ENCODE measurements at regions not wholly inside any gene's neighbourhood (a gene's known extent, or its start where the extent isn't known, plus 50 kb on each side); places are given as distances from the start of the nearest gene placed in this dataset.

- Histone ChIP-seq H3K36me3 (ENCODE audit: insufficient read depth, low read length, poor library complexity, severe bottlenecking) (no peaks in the 10 kb centered on the region), H3K4me3 (ENCODE audit: low read depth, low read length, poor library complexity, severe bottlenecking) (no peak overlapping the region), H3K9me3 (ENCODE audit: low read depth, low read length, poor library complexity, severe bottlenecking) (no peaks in the 10 kb centered on the region), H3K4me1 (ENCODE audit: insufficient read depth, low read length, poor library complexity, severe bottlenecking) (no peaks in the 10 kb centered on the region), H3K27ac (ENCODE audit: low read depth, low read length, poor library complexity, severe bottlenecking) (no peak overlapping the region), H3K27me3 (replicated peaks; ENCODE audit: insufficient read depth, low read depth, low read length, poor library complexity) (no peaks in the 10 kb centered on the region)
- intact Hi-C loops (cut with micrococcal nuclease; ENCODE audit: unreplicated experiment) = no loop called here
- DNase-seq (ENCODE audit: low spot score) = no peak
- ChIA-PET POLR2A (ENCODE audit: low non-redundant PET) (no interaction called here), CTCF (no interaction called here)
- BruUV-seq (replicated peaks) = no TSS peak
- TF ChIP-seq CTCF (conservative IDR thresholded peaks at IDR 0.05; ENCODE audit: low read depth, low read length) (no peak), EZH2 (IDR thresholded peaks at IDR 0.05; ENCODE audit: borderline replicate concordance, low read depth, low read length, poor library complexity, severe bottlenecking) (no peak)
Measured at GRCh38 chr2:106975641-106976040, 89.7 kb upstream of the ST6GAL2 start.

GRCh38 chr2:106976548-106976947 lies 90.6 kb upstream of the ST6GAL2 start:
- BruUV-seq (replicated peaks) = no TSS peak
- Histone ChIP-seq H3K27ac (ENCODE audit: low read depth, low read length, poor library complexity, severe bottlenecking) (no peak overlapping the region), H3K27me3 (replicated peaks; ENCODE audit: insufficient read depth, low read depth, low read length, poor library complexity) (no peaks in the 10 kb centered on the region), H3K36me3 (ENCODE audit: insufficient read depth, low read length, poor library complexity, severe bottlenecking) (no peaks in the 10 kb centered on the region), H3K4me3 (ENCODE audit: low read depth, low read length, poor library complexity, severe bottlenecking) (no peak overlapping the region), H3K4me1 (ENCODE audit: insufficient read depth, low read length, poor library complexity, severe bottlenecking) (no peaks in the 10 kb centered on the region), H3K9me3 (ENCODE audit: low read depth, low read length, poor library complexity, severe bottlenecking) (no peaks in the 10 kb centered on the region)
- no peak for DNase-seq (ENCODE audit: low spot score)
- intact Hi-C loops (cut with micrococcal nuclease; ENCODE audit: unreplicated experiment) = no loop called here
- ChIA-PET POLR2A (ENCODE audit: low non-redundant PET) (no interaction called here), CTCF (no interaction called here)
- TF ChIP-seq EZH2 (IDR thresholded peaks at IDR 0.05; ENCODE audit: borderline replicate concordance, low read depth, low read length, poor library complexity, severe bottlenecking) (no peak), CTCF (conservative IDR thresholded peaks at IDR 0.05; ENCODE audit: low read depth, low read length) (no peak)

GRCh38 chr2:106977717-106978116 lies 91.8 kb upstream of the ST6GAL2 start:
- no peak for DNase-seq (ENCODE audit: low spot score)
- no peaks in the 10 kb centered on the region for H3K36me3 ChIP-seq (ENCODE audit: insufficient read depth, low read length, poor library complexity, severe bottlenecking)
- ChIA-PET POLR2A (ENCODE audit: low non-redundant PET) (no interaction called here), CTCF (no interaction called here)
- no peak overlapping the region for H3K27ac ChIP-seq (ENCODE audit: low read depth, low read length, poor library complexity, severe bottlenecking)
- no peak overlapping the region for H3K4me3 ChIP-seq (ENCODE audit: low read depth, low read length, poor library complexity, severe bottlenecking)
- intact Hi-C loops (cut with micrococcal nuclease; ENCODE audit: unreplicated experiment) = no loop called here
- no TSS peak for BruUV-seq (replicated peaks)
- no peaks in the 10 kb centered on the region for H3K9me3 ChIP-seq (ENCODE audit: low read depth, low read length, poor library complexity, severe bottlenecking)
- TF ChIP-seq EZH2 (IDR thresholded peaks at IDR 0.05; ENCODE audit: borderline replicate concordance, low read depth, low read length, poor library complexity, severe bottlenecking) (no peak), CTCF (conservative IDR thresholded peaks at IDR 0.05; ENCODE audit: low read depth, low read length) (no peak)
- H3K4me1 ChIP-seq (ENCODE audit: insufficient read depth, low read length, poor library complexity, severe bottlenecking) = no peaks in the 10 kb centered on the region
- no peaks in the 10 kb centered on the region for H3K27me3 ChIP-seq (replicated peaks; ENCODE audit: insufficient read depth, low read depth, low read length, poor library complexity)

Measured in A673 (cell line).